ENCODE measurements at regions not wholly inside any gene's neighbourhood (a gene's known extent, or its start where the extent isn't known, plus 50 kb on each side); places are given as distances from the start of the nearest gene placed in this dataset.

DNA sequence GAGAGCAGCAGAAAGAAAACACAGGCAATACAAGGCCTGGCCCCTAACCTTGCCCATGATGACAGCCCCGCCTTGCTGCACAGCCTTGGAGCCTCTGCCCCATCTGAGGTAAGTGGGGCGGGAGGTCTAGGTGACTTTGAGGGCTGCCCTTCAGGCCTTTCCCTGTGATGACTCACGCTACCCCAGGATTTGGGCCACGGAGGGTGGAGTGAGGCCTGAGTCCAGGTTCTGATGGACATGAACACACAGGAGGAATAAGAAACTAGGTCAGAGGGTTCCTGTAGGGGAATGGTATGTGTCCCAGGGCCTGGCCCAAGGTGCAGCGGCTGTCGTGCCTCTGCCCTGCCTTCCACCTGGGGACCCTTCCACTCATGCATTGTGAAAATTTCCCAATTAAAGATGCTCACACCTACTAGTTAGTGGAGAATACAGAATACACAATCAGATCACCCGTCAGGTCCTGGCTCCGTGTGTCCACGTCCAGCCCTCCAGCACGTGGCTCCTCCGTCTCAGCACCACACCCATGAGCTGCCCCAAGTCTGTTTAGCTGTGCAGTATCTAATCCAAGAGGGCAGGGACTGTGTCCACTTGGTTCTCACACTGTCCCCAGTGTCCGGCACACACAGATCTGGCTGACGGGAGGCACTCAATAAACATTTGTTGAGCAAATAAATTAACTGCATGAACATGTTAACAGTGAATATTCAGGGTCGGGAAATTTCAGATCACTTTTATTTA lies 111.0 kb downstream of the CHST1 start:
- Histone ChIP-seq H3K9me3 (ENCODE audit: insufficient read depth, low read depth) (no peaks in the 10 kb centered on the region), H4K20me1 (ENCODE audit: insufficient read depth) (no peaks in the 10 kb centered on the region; the same call in 1 of the 2 replicates), H3K27me3 (ENCODE audit: insufficient read depth, low read depth) (peaks cover 70% of the 10 kb centered on the region), H3K27ac (no peak overlapping the region), H2AFZ (no peak overlapping the region), H3K79me2 (ENCODE audit: low read depth) (no peaks in the 10 kb centered on the region), H3K9me2 (ENCODE audit: insufficient read depth) (no peaks in the 10 kb centered on the region), H3K4me2 (no peak overlapping the region), H3K36me3 (ENCODE audit: low read depth) (no peaks in the 10 kb centered on the region), H3K4me1 (replicated peaks; ENCODE audit: insufficient read depth) (no peaks in the 10 kb centered on the region), H3K4me3 (no peak overlapping the region), H3F3A (ENCODE audit: insufficient read depth, low read depth) (no peaks in the 10 kb centered on the region)
- TF ChIP-seq, protein P1, sequence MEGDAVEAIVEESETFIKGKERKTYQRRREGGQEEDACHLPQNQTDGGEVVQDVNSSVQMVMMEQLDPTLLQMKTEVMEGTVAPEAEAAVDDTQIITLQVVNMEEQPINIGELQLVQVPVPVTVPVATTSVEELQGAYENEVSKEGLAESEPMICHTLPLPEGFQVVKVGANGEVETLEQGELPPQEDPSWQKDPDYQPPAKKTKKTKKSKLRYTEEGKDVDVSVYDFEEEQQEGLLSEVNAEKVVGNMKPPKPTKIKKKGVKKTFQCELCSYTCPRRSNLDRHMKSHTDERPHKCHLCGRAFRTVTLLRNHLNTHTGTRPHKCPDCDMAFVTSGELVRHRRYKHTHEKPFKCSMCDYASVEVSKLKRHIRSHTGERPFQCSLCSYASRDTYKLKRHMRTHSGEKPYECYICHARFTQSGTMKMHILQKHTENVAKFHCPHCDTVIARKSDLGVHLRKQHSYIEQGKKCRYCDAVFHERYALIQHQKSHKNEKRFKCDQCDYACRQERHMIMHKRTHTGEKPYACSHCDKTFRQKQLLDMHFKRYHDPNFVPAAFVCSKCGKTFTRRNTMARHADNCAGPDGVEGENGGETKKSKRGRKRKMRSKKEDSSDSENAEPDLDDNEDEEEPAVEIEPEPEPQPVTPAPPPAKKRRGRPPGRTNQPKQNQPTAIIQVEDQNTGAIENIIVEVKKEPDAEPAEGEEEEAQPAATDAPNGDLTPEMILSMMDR (conservative IDR thresholded peaks at IDR 0.05), result no peak
- no peak for TF ChIP-seq EZH2 (IDR thresholded peaks at IDR 0.05; ENCODE audit: low read depth)
- BruUV-seq (replicated peaks), result no TSS peak
- intact Hi-C loops (cut with micrococcal nuclease; ENCODE audit: unreplicated experiment), result no loop called here
- ChIA-PET CTCF (no interaction called here), POLR2A (ENCODE audit: unreplicated experiment) (no interaction called here)
- DNase-seq, result no peak

DNA sequence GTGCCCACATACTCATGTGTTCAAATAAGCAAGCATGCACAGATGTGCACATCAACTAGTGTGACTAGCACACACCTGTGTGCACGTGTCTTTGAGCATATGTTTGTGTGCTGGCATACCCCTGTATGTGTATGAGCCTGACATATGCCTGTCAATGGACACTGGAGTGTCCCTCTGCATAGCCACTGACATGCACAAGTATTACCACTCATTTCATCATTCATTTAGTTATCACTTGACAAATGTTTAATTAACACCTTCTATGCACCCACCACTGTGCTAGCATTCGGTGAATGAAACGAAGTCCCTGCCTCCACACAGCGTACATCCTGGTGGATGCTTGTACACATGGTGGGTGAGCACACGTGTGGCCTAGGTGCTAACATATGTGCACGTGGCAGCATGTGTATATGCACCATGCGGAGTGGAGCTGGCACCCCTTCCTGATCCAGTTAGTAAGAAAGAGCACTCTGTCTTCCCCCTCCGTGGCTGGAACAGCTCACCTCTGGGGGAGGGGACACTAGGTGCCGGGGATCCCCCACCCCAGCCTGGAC lies 112.0 kb downstream of the CHST1 start:
- BruUV-seq (replicated peaks), result no TSS peak
- POLR2A ChIA-PET (ENCODE audit: unreplicated experiment), result no interaction called here
- H3K27me3 ChIP-seq (ENCODE audit: insufficient read depth, low read depth), result peaks cover 77% of the 10 kb centered on the region

DNA sequence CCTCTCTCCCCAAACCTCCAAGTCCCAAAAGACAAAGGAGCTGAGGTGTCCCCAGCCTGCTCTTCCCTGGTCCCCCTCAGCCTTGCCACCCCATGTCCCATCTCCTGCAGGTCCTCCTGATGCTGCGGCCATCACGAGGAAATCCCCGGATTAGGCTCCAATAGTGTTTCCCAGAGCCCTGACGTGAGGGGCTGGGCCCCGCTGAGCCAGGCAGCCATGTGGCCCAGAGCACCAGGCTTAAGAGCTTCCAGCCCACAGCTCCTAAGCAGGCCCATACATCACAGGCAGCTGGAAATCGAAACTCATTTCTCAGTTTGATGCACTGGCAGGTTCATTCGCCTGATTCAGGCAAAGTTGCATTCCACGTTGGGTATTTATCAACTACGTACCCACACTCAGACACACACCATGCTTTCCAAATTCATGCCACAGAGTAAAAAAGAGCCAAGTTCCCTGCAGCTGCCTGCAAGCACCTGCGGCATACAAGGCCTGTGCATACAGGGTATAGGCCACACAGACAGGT lies 114.2 kb downstream of the CHST1 start:
- intact Hi-C loops (cut with micrococcal nuclease; ENCODE audit: unreplicated experiment), result no loop called here
- Histone ChIP-seq H3F3A (ENCODE audit: insufficient read depth, low read depth) (no peaks in the 10 kb centered on the region), H3K9me3 (ENCODE audit: insufficient read depth, low read depth) (no peaks in the 10 kb centered on the region), H3K4me3 (no peak overlapping the region), H3K79me2 (ENCODE audit: low read depth) (no peaks in the 10 kb centered on the region), H3K9me2 (ENCODE audit: insufficient read depth) (no peaks in the 10 kb centered on the region), H3K27ac (no peak overlapping the region), H4K20me1 (ENCODE audit: insufficient read depth) (no peaks in the 10 kb centered on the region; the same call in 1 of the 2 replicates), H3K4me1 (replicated peaks; ENCODE audit: insufficient read depth) (no peaks in the 10 kb centered on the region), H3K27me3 (ENCODE audit: insufficient read depth, low read depth) (peaks cover 76% of the 10 kb centered on the region), H2AFZ (no peak overlapping the region), H3K36me3 (ENCODE audit: low read depth) (no peaks in the 10 kb centered on the region), H3K4me2 (no peak overlapping the region)
- BruUV-seq (replicated peaks), result no TSS peak
- no peak for DNase-seq
- CTCF ChIA-PET, result no interaction called here
- POLR2A ChIA-PET (ENCODE audit: unreplicated experiment), result no interaction called here
- no peak for TF ChIP-seq EZH2 (IDR thresholded peaks at IDR 0.05; ENCODE audit: low read depth)
- TF ChIP-seq, protein P1 (conservative IDR thresholded peaks at IDR 0.05), result no peak

More for the DNA sequence above, 112.0 kb downstream of the CHST1 start:
- TF ChIP-seq, protein P1 (conservative IDR thresholded peaks at IDR 0.05), result no peak
- TF ChIP-seq EZH2 (IDR thresholded peaks at IDR 0.05; ENCODE audit: low read depth), result no peak
- H3K36me3 ChIP-seq (ENCODE audit: low read depth), result no peaks in the 10 kb centered on the region
- no peak overlapping the region for H2AFZ ChIP-seq
- no peak for DNase-seq
- H3K9me3 ChIP-seq (ENCODE audit: insufficient read depth, low read depth), result no peaks in the 10 kb centered on the region
- H3K4me1 ChIP-seq (replicated peaks; ENCODE audit: insufficient read depth), result no peaks in the 10 kb centered on the region
- H3F3A ChIP-seq (ENCODE audit: insufficient read depth, low read depth), result no peaks in the 10 kb centered on the region
- H3K4me3 ChIP-seq, result no peak overlapping the region
- no peak overlapping the region for H3K27ac ChIP-seq
- intact Hi-C loops (cut with micrococcal nuclease; ENCODE audit: unreplicated experiment), result no loop called here
- H3K9me2 ChIP-seq (ENCODE audit: insufficient read depth), result no peaks in the 10 kb centered on the region
- no peaks in the 10 kb centered on the region; the same call in 1 of the 2 replicates for H4K20me1 ChIP-seq (ENCODE audit: insufficient read depth)
- no peak overlapping the region for H3K4me2 ChIP-seq
- CTCF ChIA-PET, result no interaction called here
- no peaks in the 10 kb centered on the region for H3K79me2 ChIP-seq (ENCODE audit: low read depth)

Data from PC-9 (cell line).